ENCODE measurements at regions not wholly inside any gene's neighbourhood (a gene's known extent, or its start where the extent isn't known, plus 50 kb on each side); places are given as distances from the start of the nearest gene placed in this dataset.
"Not testable (repeated sequence)": the region's sequence is repeated elsewhere in the genome, so short reads cannot be mapped to it uniquely, and the experiment has no call there.

GRCh38 chr7:68381731-68382130 lies 1216.5 kb upstream of the AUTS2 start:
- no peak for DNase-seq (ENCODE audit: low read depth in 2 of 2)

GRCh38 chr7:68384581-68384980 lies 1213.7 kb upstream of the AUTS2 start:
- no peak for DNase-seq (ENCODE audit: low read depth in 2 of 2)

- no peak for DNase-seq (ENCODE audit: low read depth in 2 of 2)
Observed at GRCh38 chr7:68393051-68393450, 1205.2 kb upstream of the AUTS2 start.

GRCh38 chr7:68394131-68394530 lies 1204.1 kb upstream of the AUTS2 start:
- peak; percentile 28 to 31 for DNase-seq (ENCODE audit: low read depth in 2 of 2)

- DNase-seq (ENCODE audit: low read depth in 2 of 2), result no peak
Observed at GRCh38 chr7:68399991-68400590, 1198.2 kb upstream of the AUTS2 start.

- DNase-seq (ENCODE audit: low read depth in 2 of 2), result no peak
Observed at GRCh38 chr7:68400783-68401182, 1197.5 kb upstream of the AUTS2 start.

GRCh38 chr7:68401313-68401712 lies 1197.0 kb upstream of the AUTS2 start:
- no peak for DNase-seq (ENCODE audit: low read depth in 2 of 2)

- DNase-seq (ENCODE audit: low read depth in 2 of 2), result no peak
Observed at GRCh38 chr7:68406480-68406879, 1191.8 kb upstream of the AUTS2 start.

- no peak for DNase-seq (ENCODE audit: low read depth in 2 of 2)
Observed at GRCh38 chr7:68407460-68407859, 1190.8 kb upstream of the AUTS2 start.

GRCh38 chr7:68408873-68409272 lies 1189.4 kb upstream of the AUTS2 start:
- DNase-seq (ENCODE audit: low read depth in 2 of 2), result no peak

GRCh38 chr7:68409851-68410250 lies 1188.4 kb upstream of the AUTS2 start:
- no peak for DNase-seq (ENCODE audit: low read depth in 2 of 2)

GRCh38 chr7:68410693-68411092 lies 1187.6 kb upstream of the AUTS2 start:
- DNase-seq (ENCODE audit: low read depth in 2 of 2), result not testable (repeated sequence)

- DNase-seq (ENCODE audit: low read depth in 2 of 2), result no peak
Observed at GRCh38 chr7:68411742-68412141, 1186.5 kb upstream of the AUTS2 start.

GRCh38 chr7:68414631-68415425 lies 1183.4 kb upstream of the AUTS2 start:
- no peak for DNase-seq (ENCODE audit: low read depth in 2 of 2)

GRCh38 chr7:68417002-68417401 lies 1181.3 kb upstream of the AUTS2 start:
- DNase-seq (ENCODE audit: low read depth in 2 of 2), result no peak

- DNase-seq (ENCODE audit: low read depth in 2 of 2), result no peak
Observed at GRCh38 chr7:68417659-68418058, 1180.6 kb upstream of the AUTS2 start.

- no peak for DNase-seq (ENCODE audit: low read depth in 2 of 2)
Observed at GRCh38 chr7:68420342-68421192, 1177.7 kb upstream of the AUTS2 start.

GRCh38 chr7:68421712-68422111 lies 1176.6 kb upstream of the AUTS2 start:
- DNase-seq (ENCODE audit: low read depth in 2 of 2), result no peak

- no peak for DNase-seq (ENCODE audit: low read depth in 2 of 2)
Observed at GRCh38 chr7:68422281-68422680, 1176.0 kb upstream of the AUTS2 start.

GRCh38 chr7:68423356-68423755 lies 1174.9 kb upstream of the AUTS2 start:
- no peak for DNase-seq (ENCODE audit: low read depth in 2 of 2)

- no peak for DNase-seq (ENCODE audit: low read depth in 2 of 2)
Observed at GRCh38 chr7:68424658-68425297, 1173.5 kb upstream of the AUTS2 start.

- peak in 1 of 2 experiments; percentile 12 for DNase-seq (ENCODE audit: low read depth in 2 of 2)
Observed at GRCh38 chr7:68425377-68425776, 1172.9 kb upstream of the AUTS2 start.

Data from fibroblast of skin of left quadriceps (primary cell).